ENCODE measurements at regions not wholly inside any gene's neighbourhood (a gene's known extent, or its start where the extent isn't known, plus 50 kb on each side); places are given as distances from the start of the nearest gene placed in this dataset.
"Not testable (repeated sequence)": the region's sequence is repeated elsewhere in the genome, so short reads cannot be mapped to it uniquely, and the experiment has no call there.

GRCh38 chr2:87486413-87486812, 261.5 kb upstream of the PLGLB2 start:
- DNase-seq (ENCODE audit: low read depth in 2 of 2), result not testable (repeated sequence)

- not testable (repeated sequence) for DNase-seq (ENCODE audit: low read depth in 2 of 2)
These were observed 259.9 kb upstream of the PLGLB2 start for GRCh38 chr2:87488021-87488420.

- not testable (repeated sequence) for DNase-seq (ENCODE audit: low read depth in 2 of 2)
These were observed 258.9 kb upstream of the PLGLB2 start for GRCh38 chr2:87488991-87489390.

GRCh38 chr2:87494846-87495245, 253.0 kb upstream of the PLGLB2 start:
- not testable (repeated sequence) for DNase-seq (ENCODE audit: low read depth in 2 of 2)

GRCh38 chr2:87495455-87495854, 252.4 kb upstream of the PLGLB2 start:
- DNase-seq (ENCODE audit: low read depth in 2 of 2), result not testable (repeated sequence)

- DNase-seq (ENCODE audit: low read depth in 2 of 2), result not testable (repeated sequence)
These were observed 251.6 kb upstream of the PLGLB2 start for GRCh38 chr2:87496036-87497006.

- DNase-seq (ENCODE audit: low read depth in 2 of 2), result not testable (repeated sequence)
These were observed 250.8 kb upstream of the PLGLB2 start for GRCh38 chr2:87497135-87497534.

GRCh38 chr2:87497700-87498099, 250.2 kb upstream of the PLGLB2 start:
- not testable (repeated sequence) for DNase-seq (ENCODE audit: low read depth in 2 of 2)

- peak; percentile 19 to 56 for DNase-seq (ENCODE audit: low read depth in 2 of 2)
These were observed 249.6 kb upstream of the PLGLB2 start for GRCh38 chr2:87498169-87498853.

GRCh38 chr2:87498854-87499238, 249.0 kb upstream of the PLGLB2 start:
- not testable (repeated sequence) for DNase-seq (ENCODE audit: low read depth in 2 of 2)

- DNase-seq (ENCODE audit: low read depth in 2 of 2), result not testable (repeated sequence)
These were observed 248.0 kb upstream of the PLGLB2 start for GRCh38 chr2:87499860-87500259.

GRCh38 chr2:87500421-87500820, 247.5 kb upstream of the PLGLB2 start:
- DNase-seq (ENCODE audit: low read depth in 2 of 2), result not testable (repeated sequence)

- DNase-seq (ENCODE audit: low read depth in 2 of 2), result not testable (repeated sequence)
These were observed 246.9 kb upstream of the PLGLB2 start for GRCh38 chr2:87500951-87501350.

GRCh38 chr2:87502948-87503347, 244.9 kb upstream of the PLGLB2 start:
- not testable (repeated sequence) for DNase-seq (ENCODE audit: low read depth in 2 of 2)

GRCh38 chr2:87505239-87505638, 242.6 kb upstream of the PLGLB2 start:
- DNase-seq (ENCODE audit: low read depth in 2 of 2), result not testable (repeated sequence)

- DNase-seq (ENCODE audit: low read depth in 2 of 2), result not testable (repeated sequence)
These were observed 242.0 kb upstream of the PLGLB2 start for GRCh38 chr2:87505909-87506308.

- DNase-seq (ENCODE audit: low read depth in 2 of 2), result not testable (repeated sequence)
These were observed 240.2 kb upstream of the PLGLB2 start for GRCh38 chr2:87507378-87508348.

GRCh38 chr2:87511195-87511778, 236.6 kb upstream of the PLGLB2 start:
- not testable (repeated sequence) for DNase-seq (ENCODE audit: low read depth in 2 of 2)

GRCh38 chr2:87512864-87513530, 234.9 kb upstream of the PLGLB2 start:
- not testable (repeated sequence) for DNase-seq (ENCODE audit: low read depth in 2 of 2)

GRCh38 chr2:87514034-87514433, 233.9 kb upstream of the PLGLB2 start:
- not testable (repeated sequence) for DNase-seq (ENCODE audit: low read depth in 2 of 2)

All from stimulated activated CD8-positive, alpha-beta memory T cell treated with anti-CD3 and anti-CD28 coated beads, Interleukin-15, amount 100 ng/mL, for 48 hours (primary cell).